Hematopoietic multipotent progenitor cell treated with erythropoietin and hydrocortisone succinate and interleukin-3 and kit ligand, for 4 days (in vitro differentiated cells): ENCODE measurements at regions not wholly inside any gene's neighbourhood (a gene's known extent, or its start where the extent isn't known, plus 50 kb on each side); places are given as distances from the start of the nearest gene placed in this dataset.
"Not testable (repeated sequence)": the region's sequence is repeated elsewhere in the genome, so short reads cannot be mapped to it uniquely, and the experiment has no call there.

ENCODE experiments used
- DNase-seq: peaks from one replicate; pipeline ENCODE4 v3.0.0-alpha.2; 2015

DNA sequence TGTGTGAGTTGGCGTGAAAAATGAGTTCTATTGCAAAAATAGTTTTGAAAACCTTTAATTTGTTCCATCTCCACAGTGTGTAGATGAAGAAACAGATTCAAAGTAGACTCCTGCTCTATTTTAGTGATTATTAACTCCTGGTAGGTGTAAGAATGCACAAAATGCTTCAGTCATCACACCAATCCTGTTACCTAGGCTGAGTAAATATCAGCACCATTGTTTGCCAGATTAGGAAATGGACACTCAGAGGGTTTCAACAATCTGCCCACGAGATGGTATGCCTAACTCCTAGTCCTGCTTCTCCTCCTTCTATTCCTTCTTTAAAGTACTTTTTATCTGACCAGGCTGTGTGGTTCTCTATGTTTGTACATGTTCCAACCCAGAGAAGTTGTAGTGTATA is 108.9 kb upstream of the AHI1 start:
- DNase-seq: no peak

DNA sequence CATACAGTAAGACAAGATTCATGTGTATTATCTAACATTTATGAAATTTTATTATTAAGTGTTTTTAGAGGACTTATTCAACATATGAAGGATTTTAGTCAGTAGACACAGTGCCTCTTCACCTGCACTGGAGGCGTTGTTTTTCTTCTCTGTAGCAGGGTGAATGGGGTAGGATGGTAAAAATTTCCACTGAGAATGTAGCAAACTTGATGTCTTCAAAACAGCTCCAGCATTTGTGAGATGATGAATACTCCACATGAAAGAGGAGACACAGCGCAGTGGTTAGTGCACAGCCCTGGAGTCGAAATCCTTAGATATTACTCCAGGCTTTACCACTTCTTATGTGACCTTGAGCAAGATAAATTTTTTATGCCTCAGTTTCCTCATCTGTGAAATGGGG is 110.5 kb upstream of the AHI1 start:
- DNase-seq: no peak

GRCh38 chr6:135610192-135610591 is 112.7 kb upstream of the AHI1 start:
- not testable (repeated sequence) for DNase-seq

DNA sequence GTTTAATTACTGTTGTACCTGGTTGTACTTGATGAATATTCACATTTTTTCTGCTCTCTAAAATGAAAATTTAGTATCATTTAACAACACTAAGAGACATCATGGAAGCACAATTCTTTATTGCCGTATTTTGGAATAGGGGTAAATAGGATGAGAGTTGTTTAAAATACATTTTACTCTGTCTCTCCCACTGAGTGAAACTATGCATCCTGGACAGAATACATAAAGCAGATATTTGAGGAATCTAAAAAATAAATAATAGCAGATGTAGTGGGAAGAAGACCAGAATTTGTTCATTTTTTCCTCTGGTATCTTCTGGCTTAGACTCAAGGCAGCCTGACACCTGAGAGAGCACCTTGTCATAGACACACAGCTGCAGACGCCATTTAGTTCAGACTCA is 119.1 kb upstream of the AHI1 start:
- no peak for DNase-seq

- DNase-seq: no peak
Observed at GRCh38 chr6:135617222-135617621, 119.7 kb upstream of the AHI1 start.

DNA sequence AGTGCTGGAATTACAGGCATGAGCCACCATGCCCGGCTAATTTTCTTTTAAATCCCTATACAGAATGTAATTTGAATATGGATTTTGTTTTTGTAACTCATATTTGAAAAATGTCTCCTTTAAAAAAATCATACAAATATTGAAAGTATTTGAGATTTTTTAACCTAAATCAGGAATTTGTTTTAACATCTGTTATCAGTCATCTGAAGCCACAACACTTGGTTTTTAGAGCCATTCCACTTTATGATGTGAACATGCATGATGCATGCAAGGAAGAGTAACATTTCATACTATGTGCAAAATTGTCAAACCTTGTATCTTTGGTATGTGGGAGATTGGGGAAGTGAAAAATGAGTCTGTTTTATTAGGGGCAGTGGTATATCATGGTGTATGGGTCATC is 124.5 kb upstream of the AHI1 start:
- DNase-seq: no peak

DNA sequence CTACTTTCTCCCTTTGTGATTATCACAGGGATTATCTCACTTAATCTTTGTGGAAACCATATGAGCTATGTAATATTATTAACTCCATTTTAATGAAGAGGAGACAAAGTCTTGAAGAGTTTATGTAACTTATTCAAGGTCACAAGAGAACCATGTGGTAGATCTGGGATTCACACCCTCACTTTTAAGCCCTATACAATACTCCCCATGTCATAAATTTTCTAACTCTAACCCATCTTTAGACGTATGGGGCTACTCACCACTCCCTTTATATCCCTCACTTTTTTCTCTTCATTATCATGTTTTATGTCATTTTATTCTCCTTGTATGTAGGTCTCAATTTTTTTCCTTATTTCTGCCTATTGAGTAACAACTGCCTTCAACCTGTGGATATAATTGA is 126.4 kb upstream of the AHI1 start:
- DNase-seq: no peak

DNA sequence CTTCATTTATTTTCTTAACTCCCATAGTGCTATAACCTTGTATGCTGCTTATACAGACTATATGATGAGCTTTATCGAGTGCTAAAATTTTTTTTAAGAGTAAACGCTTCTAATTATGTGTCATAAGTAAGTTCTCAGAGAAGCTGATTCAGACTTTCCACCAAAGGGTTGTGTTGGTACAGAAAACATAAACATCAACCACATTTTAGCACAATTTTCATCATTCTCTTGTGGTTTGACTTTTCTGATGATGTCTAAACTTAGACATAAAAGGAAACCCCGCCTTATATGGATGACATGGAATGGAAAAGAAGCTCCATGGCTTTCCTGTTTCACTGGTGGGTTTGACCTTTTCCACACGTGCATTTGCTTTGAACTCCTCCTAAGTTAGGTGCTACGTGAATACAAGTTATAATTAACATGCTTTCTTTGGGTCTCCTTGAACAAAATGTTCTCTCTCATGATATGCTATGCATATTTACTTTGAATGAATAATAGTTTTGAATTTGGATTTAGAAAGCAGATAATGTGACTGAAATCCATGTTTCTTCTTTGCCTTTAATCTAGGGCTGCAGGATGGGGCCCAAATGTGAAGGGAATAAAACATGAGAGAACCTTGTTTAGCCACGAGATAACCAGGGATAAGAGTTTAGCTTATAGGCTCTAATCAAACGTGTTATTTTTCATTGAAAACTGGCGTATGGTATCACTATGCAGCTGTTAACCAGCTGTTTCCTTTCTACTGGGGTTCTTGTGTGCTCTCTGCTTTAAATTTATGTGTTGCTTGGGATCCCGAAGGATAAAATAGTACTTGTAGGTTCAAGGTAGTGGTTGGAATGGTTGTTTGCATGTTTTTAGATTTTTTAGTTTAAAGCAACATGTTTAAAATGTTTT is 127.1 kb upstream of the AHI1 start:
- no peak for DNase-seq

DNA sequence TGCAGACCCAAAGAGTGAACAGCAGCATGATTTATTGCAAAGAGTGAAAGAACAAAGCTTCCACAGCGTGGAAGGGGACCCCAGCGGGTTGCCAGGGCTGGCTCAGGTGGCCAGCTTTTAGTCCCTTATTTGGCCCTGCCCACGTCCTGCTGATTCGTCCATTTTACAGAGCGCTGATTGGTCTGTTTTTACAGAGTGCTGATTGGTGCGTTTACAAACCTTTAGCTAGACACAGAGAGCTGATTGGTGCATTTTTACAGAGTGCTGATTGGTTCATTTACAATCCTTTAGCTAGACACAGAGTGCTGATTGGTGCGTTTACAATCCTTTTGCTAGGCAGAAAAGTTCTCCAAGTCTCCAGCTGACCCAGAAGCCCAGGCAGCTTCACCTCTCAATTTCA is 128.5 kb upstream of the AHI1 start:
- not testable (repeated sequence) for DNase-seq

GRCh38 chr6:135627092-135627715 is 129.7 kb upstream of the AHI1 start:
- DNase-seq: no peak

GRCh38 chr6:135630789-135631376 is 133.3 kb upstream of the AHI1 start:
- DNase-seq: no peak

DNA sequence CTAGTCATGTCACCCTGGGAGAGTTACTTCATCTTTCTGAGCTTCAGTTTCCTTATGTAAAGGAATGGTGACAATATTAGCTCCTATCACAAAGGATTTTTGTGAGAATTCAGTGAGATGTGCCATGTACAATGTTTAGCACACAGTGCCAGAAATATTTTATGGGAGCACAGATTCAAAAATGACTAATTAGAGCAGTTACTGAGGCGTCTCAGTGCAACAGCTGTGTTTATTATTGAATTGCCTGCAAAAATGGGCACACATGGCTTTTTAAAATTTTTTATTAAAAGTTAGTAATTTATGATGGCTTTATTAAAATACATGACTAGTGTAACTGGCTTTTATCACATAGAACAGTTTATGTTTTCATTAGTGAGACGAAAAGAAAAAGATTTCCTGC is 134.3 kb upstream of the AHI1 start:
- DNase-seq: no peak

DNA sequence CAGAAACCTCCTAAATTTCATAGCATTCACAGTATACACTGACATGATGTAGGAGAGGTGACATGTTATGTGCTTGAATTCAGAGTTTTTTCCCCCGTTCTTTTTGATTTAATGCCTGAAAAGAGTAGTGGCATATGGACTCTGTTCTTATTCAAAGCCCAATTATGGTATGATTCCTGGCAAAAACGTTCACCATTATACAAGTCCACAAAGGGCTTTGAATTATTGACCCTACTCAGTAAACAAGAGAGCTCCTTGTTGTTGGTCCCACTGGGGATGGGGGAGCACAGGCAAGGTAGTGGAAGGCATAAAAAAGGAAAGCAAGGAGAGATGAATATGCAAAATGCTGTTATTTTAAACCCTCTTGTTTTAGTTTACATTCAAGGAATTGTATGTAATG is 136.0 kb upstream of the AHI1 start:
- no peak for DNase-seq

GRCh38 chr6:135637701-135638100 is 140.2 kb upstream of the AHI1 start:
- DNase-seq: no peak

GRCh38 chr6:135638108-135638507 is 140.6 kb upstream of the AHI1 start:
- no peak for DNase-seq

DNA sequence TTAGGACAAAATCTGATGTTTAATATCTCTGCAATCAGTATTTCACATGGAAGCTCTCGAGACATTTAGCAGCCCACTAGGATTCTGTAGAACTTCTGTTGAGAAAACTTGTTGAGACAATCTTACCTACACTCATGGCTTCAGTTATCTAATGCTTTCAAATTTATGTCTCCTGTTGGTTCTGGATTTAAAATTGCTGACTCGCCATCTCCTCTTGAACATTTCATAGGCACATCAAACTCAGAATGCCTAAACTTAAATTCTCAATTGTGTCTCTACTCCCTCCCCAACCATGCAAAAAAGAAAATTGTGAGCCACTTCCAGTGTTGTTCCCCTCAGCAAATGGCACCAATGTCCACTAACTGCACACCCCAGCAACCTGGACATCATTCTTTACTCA is 142.5 kb upstream of the AHI1 start:
- DNase-seq: no peak

GRCh38 chr6:135640449-135641111 is 143.0 kb upstream of the AHI1 start:
- no peak for DNase-seq

GRCh38 chr6:135642912-135643311 is 145.4 kb upstream of the AHI1 start:
- DNase-seq: no peak

- DNase-seq: no peak
Observed at GRCh38 chr6:135644394-135644793, 146.9 kb upstream of the AHI1 start.

DNA sequence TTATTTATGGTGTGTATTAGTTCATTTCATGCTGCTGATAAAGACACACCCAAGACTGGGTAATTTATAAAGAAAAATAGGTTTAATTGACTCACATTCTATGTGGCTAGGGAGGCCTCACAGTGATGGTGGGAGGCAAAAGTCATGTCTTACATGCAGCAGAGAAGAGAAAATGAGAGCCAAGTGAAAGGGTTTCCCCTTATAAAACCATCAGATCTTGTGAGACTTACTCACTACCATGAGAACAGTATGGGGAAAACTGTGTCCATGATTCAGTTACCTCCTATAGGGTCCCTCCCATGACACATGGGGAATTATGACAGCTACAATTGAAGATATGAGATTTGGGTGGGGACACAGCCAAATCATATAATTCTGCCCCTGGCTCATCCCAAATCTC is 150.0 kb upstream of the AHI1 start:
- DNase-seq: no peak

DNA sequence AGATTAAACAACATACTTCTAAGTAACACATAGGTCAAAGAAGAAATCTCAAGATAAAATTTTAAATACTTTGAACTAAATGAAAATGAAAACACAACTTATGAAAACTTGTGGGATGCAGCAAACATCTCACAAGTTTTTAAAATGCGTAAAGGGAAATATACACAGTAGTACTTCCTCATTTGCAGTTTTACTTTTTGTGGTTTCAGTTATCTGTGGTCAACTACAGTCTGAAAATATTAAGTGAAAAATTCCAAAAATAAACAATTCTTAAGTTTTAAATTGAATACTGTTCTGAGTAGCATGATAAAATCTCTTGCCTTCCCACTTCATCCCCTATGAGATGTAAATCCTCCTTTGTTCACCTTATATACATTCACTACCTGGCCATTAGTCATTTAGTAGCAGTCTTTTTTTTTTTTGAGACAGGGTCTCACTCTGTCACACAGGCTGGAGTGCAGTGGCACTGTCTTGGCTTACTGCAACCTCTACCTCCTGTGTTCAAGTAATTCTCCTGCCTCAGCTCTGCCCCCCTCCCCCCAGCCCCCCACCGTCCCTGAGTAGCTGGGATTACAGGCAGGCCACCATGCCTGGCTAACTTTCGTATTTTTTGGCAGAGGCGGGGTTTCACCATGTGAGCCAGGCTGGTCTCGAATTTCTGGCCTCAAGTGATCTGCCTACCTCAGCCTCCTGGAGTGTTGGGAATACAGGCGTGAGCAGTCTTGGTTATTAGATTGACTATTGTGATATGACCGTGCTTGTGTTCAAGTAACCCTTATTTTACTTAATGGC is 154.6 kb upstream of the AHI1 start:
- DNase-seq: peak; percentile 77

GRCh38 chr6:135655055-135655454 is 157.5 kb upstream of the AHI1 start:
- DNase-seq: no peak

- DNase-seq: no peak
Observed at GRCh38 chr6:135657207-135657606, 159.7 kb upstream of the AHI1 start.
